Mammary epithelial cell (primary cell): ENCODE measurements at regions not wholly inside any gene's neighbourhood (a gene's known extent, or its start where the extent isn't known, plus 50 kb on each side); places are given as distances from the start of the nearest gene placed in this dataset.

Experiments used
- CTCF ChIP-seq, 2 donors: IDR thresholded peaks in 1 of 2; conservative IDR thresholded peaks in 1 of 2; 2 replicates each; pipeline ENCODE4 v1.5.1; 2011 to 2012; ENCODE audit warnings: inconsistent platforms in 2 of 2, low read length in 2 of 2, mild to moderate bottlenecking in 2 of 2, control low read depth in 1 of 2, low read depth in 1 of 2; ENCODE audit not compliant: insufficient read depth in 1 of 2; ENCODE audit errors: extremely low read depth in 1 of 2
- EZH2 ChIP-seq: IDR thresholded peaks from 2 replicates; pipeline ENCODE4 v1.6.1; 2012; ENCODE audit warnings: low read length, inconsistent platforms, borderline replicate concordance

DNA sequence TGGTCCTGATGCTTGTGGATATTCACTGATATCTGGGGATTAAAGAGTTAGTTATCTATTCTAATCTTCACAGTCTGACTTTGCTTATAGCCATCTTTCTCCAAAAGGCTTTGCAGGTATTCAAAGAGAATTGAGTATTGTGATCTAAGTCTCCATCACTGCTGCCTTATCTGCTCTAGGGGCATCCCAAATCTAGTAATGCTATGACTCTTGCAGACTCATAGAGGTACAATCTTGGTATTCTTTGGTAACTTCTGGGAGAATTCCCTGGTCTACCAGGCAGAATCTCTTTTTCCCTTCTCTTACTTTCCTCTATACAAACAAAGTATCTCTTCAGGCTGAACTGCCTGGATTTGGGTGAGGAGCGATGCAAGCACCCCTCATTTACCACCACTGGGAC, 746.3 kb downstream of the JRKL start:
- TF ChIP-seq CTCF (conservative IDR thresholded peaks at IDR 0.05 in 1 of 2, IDR thresholded peaks at IDR 0.05 in 1 of 2; ENCODE audit: extremely low read depth in 1 of 2, insufficient read depth in 1 of 2, low read depth in 1 of 2, low read length in 2 of 2) (no peak), EZH2 (no peak)
